Activated naive CD8-positive, alpha-beta T cell (primary cell): ENCODE measurements at regions not wholly inside any gene's neighbourhood (a gene's known extent, or its start where the extent isn't known, plus 50 kb on each side); places are given as distances from the start of the nearest gene placed in this dataset.

Source experiments
- H3K27ac Mint-ChIP-seq: one replicate; pipeline ENCODE4 v1.8.0; 2021; ENCODE audit warnings: mixed read lengths
- H3K27me3 Mint-ChIP-seq: one replicate; pipeline ENCODE4 v1.8.0; 2021; ENCODE audit warnings: mixed read lengths
- H3K36me3 Mint-ChIP-seq: one replicate; pipeline ENCODE4 v1.8.0; 2021; ENCODE audit warnings: mixed read lengths
- H3K4me1 Mint-ChIP-seq: one replicate; pipeline ENCODE4 v1.8.0; 2021; ENCODE audit warnings: low read depth, mixed read lengths
- H3K4me3 Mint-ChIP-seq: one replicate; pipeline ENCODE4 v1.8.0; 2021; ENCODE audit warnings: mild to moderate bottlenecking, mixed read lengths
- H3K9me3 Mint-ChIP-seq: one replicate; pipeline ENCODE4 v1.8.0; 2021; ENCODE audit warnings: low read depth, mixed read lengths

DNA sequence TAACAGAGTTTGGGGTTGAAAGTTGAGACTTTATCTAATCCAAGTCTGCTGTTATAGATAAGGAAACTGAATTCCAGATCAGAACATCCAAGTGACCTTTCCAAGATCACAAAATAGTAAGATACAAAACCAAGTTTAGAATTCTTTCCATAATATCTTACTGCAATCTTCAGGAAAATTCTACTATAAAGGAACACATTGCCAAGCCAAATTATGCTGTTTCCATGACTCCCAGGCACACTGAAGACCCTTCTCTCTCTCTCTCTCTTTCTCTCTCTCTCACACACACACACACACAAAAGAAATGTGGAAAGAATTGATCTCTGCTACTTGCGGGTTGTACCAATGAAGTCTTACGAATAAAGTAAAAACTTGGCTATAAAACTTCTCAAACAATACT lies 398.4 kb downstream of the METTL4 start:
- Mint-ChIP-seq H3K4me1 (no peaks in the 10 kb centered on the region), H3K36me3 (no peaks in the 10 kb centered on the region), H3K9me3 (no peaks in the 10 kb centered on the region), H3K27ac (no peak overlapping the region), H3K4me3 (no peak overlapping the region), H3K27me3 (peaks cover 11% of the 10 kb centered on the region)

DNA sequence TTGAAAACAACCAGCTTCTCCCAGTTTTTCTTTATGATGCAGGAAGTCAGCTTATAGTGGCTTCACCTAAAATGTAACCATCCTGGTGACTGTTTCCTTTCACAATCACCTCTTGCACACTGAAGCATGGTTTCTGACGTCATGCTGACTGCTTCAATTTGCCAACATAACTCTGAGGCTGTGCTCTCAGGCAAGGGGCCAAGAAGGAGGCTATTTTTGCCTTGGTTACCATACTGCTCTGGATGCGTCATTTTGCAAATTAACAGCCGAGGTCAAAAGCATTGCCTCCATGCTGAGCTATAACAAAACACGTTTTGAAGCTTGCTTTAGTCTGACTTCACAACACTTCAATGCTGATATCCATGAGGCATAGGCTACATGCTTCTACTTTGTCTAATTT lies 397.8 kb downstream of the METTL4 start:
- Mint-ChIP-seq H3K27me3 (peaks cover 12% of the 10 kb centered on the region), H3K27ac (no peak overlapping the region), H3K36me3 (no peaks in the 10 kb centered on the region)

DNA sequence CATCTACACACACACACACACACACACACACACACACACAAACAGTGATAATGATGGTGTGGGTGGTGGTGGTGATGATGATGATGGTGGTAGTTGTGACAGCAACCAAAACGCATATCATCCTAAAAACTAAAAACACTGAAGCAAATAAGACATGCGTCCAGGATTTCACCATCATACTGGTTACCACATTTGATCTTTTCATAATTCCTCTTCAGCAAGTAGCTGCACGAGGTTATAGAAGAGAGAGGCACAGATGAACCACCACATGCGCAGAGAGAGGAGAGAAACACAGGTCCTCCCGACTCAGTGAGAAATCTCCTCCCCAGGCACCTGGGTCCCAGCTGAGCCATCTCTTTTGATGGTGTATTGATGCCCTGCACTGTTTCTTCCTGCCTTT lies 393.3 kb downstream of the METTL4 start:
- Mint-ChIP-seq H3K4me1 (no peaks in the 10 kb centered on the region), H3K36me3 (no peaks in the 10 kb centered on the region), H3K27me3 (peaks cover 15% of the 10 kb centered on the region), H3K4me3 (no peak overlapping the region), H3K9me3 (no peaks in the 10 kb centered on the region), H3K27ac (no peak overlapping the region)

More for the DNA sequence above, 397.8 kb downstream of the METTL4 start:
- Mint-ChIP-seq H3K4me1 (no peaks in the 10 kb centered on the region), H3K9me3 (no peaks in the 10 kb centered on the region), H3K4me3 (no peak overlapping the region)

DNA sequence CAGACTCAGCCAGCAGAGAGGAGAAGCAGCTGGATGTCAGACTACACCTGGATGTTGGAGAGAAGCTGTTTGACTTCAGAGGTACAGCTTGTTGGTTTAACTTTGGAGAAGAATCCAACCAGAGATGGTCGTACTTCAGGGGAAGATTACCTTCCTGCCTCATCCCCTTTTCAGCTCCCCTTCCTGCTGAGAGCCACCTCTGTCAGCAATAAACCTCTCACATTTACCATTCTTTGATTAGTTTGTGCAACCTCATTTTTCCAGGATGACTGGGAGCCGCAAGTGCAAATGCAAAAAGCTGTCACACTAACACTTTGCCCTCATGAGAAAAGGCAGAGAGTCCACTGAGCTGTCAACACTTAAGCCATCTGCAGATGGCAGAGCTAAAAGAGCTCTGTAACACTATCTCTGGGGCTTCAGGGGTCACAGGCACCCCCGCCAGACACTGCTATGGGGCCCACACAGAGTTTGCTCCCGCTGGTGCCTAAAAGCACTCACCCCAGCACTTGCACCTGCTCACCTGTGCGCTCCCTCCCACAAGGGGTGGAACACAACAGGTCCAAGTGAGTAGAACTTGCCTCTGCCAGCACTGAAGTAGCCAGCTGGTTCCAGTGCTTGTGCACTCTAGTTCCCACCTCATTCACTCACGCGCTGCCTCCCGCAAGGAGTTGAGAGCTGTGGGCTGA lies 391.7 kb downstream of the METTL4 start:
- Mint-ChIP-seq H3K4me1 (no peaks in the 10 kb centered on the region), H3K36me3 (no peaks in the 10 kb centered on the region), H3K9me3 (no peaks in the 10 kb centered on the region), H3K27ac (no peak overlapping the region), H3K27me3 (peaks cover 15% of the 10 kb centered on the region), H3K4me3 (no peak overlapping the region)

DNA sequence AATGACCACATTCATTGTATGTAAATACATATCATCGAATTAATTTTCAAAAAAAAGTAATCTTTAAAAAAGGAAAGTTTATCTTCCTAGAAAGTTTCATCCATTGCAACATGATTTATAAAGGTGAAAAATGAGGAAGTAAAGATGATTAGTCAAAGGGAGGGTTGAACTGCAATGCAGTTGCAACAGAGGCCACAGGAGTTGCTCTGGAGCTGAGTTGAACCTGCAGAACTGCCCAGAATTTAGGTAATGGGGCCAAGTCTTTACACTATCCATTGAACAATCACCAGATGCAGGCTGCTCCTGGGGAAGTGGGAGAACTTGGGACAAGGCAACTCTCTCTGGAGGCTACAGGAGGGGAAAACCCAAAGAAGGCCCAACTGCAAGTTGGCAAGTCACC lies 390.7 kb downstream of the METTL4 start:
- Mint-ChIP-seq H3K27ac (no peak overlapping the region), H3K9me3 (no peaks in the 10 kb centered on the region), H3K36me3 (no peaks in the 10 kb centered on the region), H3K27me3 (peaks cover 15% of the 10 kb centered on the region), H3K4me3 (no peak overlapping the region), H3K4me1 (no peaks in the 10 kb centered on the region)

DNA sequence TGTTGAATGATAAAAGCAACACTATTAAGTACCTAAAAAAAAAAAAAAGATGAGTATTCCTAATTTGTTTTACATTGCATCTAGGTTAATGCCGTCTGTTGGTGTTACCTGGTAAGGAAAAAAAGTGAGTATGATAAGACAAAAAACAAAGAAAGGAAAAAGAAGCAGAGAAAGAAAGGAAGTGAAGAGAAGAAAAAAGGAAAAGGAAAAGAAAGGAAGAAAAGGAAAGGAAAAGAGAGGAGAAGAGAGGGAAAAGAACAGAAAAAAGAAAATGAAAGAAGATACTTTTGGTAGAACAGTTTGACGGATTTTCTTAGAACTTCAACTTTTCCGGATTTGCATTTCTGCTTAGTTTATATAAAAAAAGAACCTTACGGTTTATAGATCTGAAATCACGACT lies 387.9 kb downstream of the METTL4 start:
- H3K27ac Mint-ChIP-seq, result no peak overlapping the region
- no peaks in the 10 kb centered on the region for H3K36me3 Mint-ChIP-seq
- no peak overlapping the region for H3K4me3 Mint-ChIP-seq
- peaks cover 5% of the 10 kb centered on the region for H3K27me3 Mint-ChIP-seq
- no peaks in the 10 kb centered on the region for H3K9me3 Mint-ChIP-seq
- H3K4me1 Mint-ChIP-seq, result no peaks in the 10 kb centered on the region

DNA sequence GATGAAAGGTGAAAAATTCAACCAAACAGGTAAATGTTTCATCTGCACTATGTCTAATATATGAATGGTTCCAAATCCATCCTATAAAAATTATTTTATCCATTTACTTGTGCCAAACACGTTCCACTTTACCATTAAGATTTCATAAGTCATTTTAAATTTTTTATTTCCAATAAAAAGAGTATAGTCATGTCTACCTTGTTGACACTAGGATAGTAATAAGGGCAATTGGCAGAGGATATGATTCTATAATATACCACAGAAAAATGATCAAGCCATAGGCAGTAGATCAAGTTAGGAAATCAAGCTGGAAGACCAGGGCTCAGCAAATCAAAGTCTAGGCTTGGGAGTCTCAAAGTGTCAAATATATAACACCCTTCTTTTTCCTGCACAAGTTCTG lies 384.3 kb downstream of the METTL4 start:
- H3K9me3 Mint-ChIP-seq, result no peaks in the 10 kb centered on the region
- H3K4me3 Mint-ChIP-seq, result no peak overlapping the region
- no peaks in the 10 kb centered on the region for H3K4me1 Mint-ChIP-seq
- no peaks in the 10 kb centered on the region for H3K36me3 Mint-ChIP-seq
- H3K27me3 Mint-ChIP-seq, result peaks cover 3% of the 10 kb centered on the region
- no peak overlapping the region for H3K27ac Mint-ChIP-seq

DNA sequence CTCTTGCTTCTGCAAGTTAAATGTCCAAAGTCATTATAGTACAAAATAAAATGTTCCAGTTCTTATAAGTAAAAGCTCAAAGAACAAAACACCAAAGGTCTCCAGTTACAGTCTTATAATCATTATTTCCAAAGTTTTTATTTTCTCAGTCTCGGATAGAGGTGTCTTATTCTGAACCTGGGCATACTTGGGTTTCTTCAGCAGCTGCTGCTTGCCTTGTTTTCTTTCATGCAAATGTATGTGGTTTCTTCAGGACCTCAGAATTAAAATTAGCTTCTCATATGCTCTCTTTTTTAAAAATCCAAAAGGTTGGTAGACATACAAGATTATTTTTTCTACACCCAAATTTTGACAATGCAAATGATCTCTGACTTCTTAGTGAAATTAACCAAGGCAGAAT lies 383.0 kb downstream of the METTL4 start:
- no peaks in the 10 kb centered on the region for H3K4me1 Mint-ChIP-seq

DNA sequence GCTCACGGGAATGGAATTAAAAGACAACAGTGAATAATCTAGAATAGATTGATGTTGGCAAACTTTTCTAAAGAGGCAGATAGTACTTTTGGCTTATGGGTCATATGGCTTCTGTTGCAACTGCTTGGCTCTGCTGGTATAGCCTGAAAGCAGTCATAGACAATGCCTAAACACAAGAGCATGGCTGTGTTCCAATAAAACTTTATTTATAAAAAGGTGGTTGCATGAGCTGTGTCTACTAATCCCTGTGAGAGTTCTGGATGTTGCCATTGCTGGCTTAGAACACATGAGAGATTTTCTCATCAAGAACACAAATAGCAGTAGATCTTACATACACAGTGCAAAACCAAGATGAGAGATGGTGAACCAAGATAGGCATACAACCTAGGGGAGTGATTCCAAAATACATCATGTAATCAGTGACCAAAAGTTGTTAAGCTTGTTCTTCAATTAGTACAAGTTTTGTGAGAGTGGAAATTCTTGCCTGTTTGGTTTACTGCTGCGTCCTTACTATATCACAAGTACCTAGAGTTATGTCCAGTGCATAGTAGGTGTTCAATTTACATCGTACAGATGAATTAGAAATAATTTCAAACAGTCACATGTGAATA lies 380.0 kb downstream of the METTL4 start:
- no peaks in the 10 kb centered on the region for H3K36me3 Mint-ChIP-seq
- H3K4me3 Mint-ChIP-seq, result no peak overlapping the region
- H3K9me3 Mint-ChIP-seq, result no peaks in the 10 kb centered on the region
- H3K27ac Mint-ChIP-seq, result no peak overlapping the region
- peaks cover 8% of the 10 kb centered on the region for H3K27me3 Mint-ChIP-seq
- no peaks in the 10 kb centered on the region for H3K4me1 Mint-ChIP-seq

More for the DNA sequence above, 383.0 kb downstream of the METTL4 start:
- H3K27me3 Mint-ChIP-seq, result peaks cover 6% of the 10 kb centered on the region
- no peak overlapping the region for H3K4me3 Mint-ChIP-seq
- H3K36me3 Mint-ChIP-seq, result no peaks in the 10 kb centered on the region
- H3K27ac Mint-ChIP-seq, result no peak overlapping the region
- H3K9me3 Mint-ChIP-seq, result no peaks in the 10 kb centered on the region

DNA sequence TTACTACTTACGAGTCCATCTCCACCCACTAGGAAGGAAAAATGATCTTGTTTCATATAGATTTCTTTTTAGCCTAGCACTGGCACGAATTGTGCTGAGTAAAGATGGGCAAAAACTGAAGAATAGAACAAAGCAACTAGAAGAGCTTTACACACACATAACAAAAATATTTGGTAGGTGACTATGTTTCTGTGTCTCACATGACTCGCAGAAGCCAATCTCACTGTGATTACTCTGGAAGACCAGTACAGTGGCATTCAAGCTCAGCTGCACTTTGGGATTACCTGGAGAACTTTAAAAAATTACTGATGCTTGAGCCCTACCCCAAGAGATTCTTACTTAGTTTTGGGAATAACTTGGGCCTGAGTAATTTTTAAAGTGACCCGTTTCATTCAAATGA lies 378.7 kb downstream of the METTL4 start:
- Mint-ChIP-seq H3K27me3 (peaks cover 10% of the 10 kb centered on the region), H3K9me3 (no peaks in the 10 kb centered on the region), H3K27ac (no peak overlapping the region), H3K36me3 (no peaks in the 10 kb centered on the region), H3K4me3 (no peak overlapping the region), H3K4me1 (no peaks in the 10 kb centered on the region)

DNA sequence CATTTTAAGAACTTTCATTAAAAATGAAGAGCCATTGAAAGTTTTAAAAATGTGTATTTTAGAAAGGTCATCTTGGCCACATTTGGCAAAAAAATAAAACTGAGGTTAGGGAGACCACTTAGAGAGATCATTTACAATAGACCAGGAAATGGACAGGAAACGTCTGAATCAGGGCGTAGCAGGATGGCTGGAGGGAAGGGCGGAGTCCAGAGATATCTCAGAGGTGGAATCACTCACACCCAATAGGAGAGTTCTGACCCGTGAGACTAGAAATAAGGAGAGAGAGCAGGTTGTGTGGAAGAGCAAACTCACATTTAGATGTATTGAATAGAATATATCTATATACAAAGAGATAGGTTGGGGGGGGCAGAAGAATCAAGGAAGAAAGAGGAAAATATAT lies 373.4 kb downstream of the METTL4 start:
- Mint-ChIP-seq H3K4me3 (no peak overlapping the region), H3K9me3 (no peaks in the 10 kb centered on the region), H3K27ac (no peak overlapping the region), H3K36me3 (no peaks in the 10 kb centered on the region), H3K4me1 (no peaks in the 10 kb centered on the region), H3K27me3 (peaks cover 8% of the 10 kb centered on the region)

DNA sequence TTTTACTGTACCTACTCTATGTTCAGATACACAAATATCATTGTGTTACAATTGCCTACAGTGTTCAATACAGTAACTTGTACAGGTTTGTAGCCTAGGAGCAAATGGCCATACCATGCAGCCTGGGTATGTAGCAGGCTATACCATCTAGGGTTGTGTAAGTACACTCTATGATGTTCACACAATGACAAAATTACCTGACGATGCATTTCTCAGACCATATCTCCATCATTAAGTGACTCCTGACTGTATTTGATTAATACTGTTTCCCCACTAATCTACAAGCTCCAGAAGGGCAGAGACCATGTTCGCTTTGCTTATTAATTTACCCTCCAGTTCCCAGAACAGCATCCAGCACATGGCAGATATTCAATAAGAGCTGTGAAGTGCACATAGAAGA lies 372.2 kb downstream of the METTL4 start:
- no peaks in the 10 kb centered on the region for H3K4me1 Mint-ChIP-seq
- H3K36me3 Mint-ChIP-seq, result no peaks in the 10 kb centered on the region
- peaks cover 8% of the 10 kb centered on the region for H3K27me3 Mint-ChIP-seq
- no peaks in the 10 kb centered on the region for H3K9me3 Mint-ChIP-seq
- H3K27ac Mint-ChIP-seq, result no peak overlapping the region
- H3K4me3 Mint-ChIP-seq, result no peak overlapping the region

DNA sequence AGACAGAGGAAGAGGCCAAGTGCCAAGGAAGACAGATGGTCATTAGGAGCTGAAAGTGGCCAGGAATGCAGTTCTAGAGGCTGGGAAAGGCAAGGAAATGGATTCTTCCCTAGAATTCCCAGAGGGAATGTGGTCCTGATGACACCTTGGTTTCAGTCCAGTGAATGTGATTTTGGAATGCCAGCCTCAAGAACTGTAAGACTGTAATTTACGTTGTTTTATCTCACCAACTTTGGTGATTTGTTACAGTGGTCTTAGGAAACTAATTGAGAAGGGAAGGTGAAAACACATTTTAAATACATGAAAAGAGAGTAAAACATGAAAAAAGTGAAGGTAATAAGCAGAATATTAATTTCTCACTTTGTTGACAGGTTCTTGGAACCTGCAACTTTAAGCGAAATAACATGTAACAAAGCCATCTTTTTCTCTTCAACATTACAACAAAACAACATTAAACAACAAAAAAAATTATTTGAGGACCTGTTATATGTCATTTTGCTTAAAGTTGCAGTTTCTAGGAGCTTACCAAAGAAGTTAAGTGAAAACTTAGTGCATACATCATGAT lies 370.2 kb downstream of the METTL4 start:
- Mint-ChIP-seq H3K9me3 (no peaks in the 10 kb centered on the region), H3K36me3 (no peaks in the 10 kb centered on the region), H3K4me1 (no peaks in the 10 kb centered on the region), H3K27me3 (peaks cover 6% of the 10 kb centered on the region), H3K27ac (no peak overlapping the region), H3K4me3 (no peak overlapping the region)

DNA sequence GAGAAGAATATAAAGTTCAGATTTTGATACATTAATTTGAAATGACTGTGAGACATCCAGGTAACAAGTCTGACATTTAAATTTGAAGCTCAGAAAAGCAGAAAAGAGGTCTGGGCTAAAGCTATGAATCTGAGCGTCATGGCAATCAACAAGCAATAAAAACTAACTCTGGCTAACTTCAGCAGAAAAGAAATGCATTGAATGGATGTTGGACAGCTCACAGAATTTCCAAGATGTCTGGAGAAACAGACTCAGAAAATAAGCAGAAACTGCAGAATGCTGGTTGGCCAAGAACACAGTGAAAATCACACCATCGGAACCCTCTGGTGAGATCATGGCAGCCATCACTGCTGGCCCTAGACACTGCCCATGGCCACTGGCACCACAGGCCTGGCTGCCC lies 366.6 kb downstream of the METTL4 start:
- Mint-ChIP-seq H3K27me3 (peaks cover 2% of the 10 kb centered on the region), H3K9me3 (no peaks in the 10 kb centered on the region), H3K36me3 (no peaks in the 10 kb centered on the region), H3K27ac (no peak overlapping the region), H3K4me3 (no peak overlapping the region), H3K4me1 (no peaks in the 10 kb centered on the region)

DNA sequence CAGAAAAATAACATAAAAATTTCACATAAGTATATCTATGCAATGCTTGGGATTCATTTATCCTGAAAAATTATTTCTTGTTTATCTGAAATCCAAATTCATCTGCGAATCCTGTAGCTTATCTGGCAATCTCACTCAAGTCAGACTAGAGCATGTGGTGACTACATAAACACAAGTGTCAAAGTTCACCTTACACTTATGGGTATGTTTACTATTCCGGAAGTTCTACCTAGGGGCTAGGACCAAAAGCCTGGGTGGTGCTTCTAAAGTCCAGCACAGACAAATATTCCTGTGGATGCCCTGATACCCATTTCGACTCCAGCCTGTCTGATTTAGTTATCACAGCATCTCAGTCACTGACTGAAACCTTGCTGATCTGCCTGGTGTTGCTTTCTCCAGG lies 364.0 kb downstream of the METTL4 start:
- H3K9me3 Mint-ChIP-seq, result no peaks in the 10 kb centered on the region
- H3K4me3 Mint-ChIP-seq, result no peak overlapping the region
- peaks cover under 1% of the 10 kb centered on the region for H3K27me3 Mint-ChIP-seq
- H3K27ac Mint-ChIP-seq, result no peak overlapping the region
- H3K4me1 Mint-ChIP-seq, result no peaks in the 10 kb centered on the region
- no peaks in the 10 kb centered on the region for H3K36me3 Mint-ChIP-seq
